ENCODE measurements at regions not wholly inside any gene's neighbourhood (a gene's known extent, or its start where the extent isn't known, plus 50 kb on each side); places are given as distances from the start of the nearest gene placed in this dataset.
"Not testable (repeated sequence)": the region's sequence is repeated elsewhere in the genome, so short reads cannot be mapped to it uniquely, and the experiment has no call there.

DNA sequence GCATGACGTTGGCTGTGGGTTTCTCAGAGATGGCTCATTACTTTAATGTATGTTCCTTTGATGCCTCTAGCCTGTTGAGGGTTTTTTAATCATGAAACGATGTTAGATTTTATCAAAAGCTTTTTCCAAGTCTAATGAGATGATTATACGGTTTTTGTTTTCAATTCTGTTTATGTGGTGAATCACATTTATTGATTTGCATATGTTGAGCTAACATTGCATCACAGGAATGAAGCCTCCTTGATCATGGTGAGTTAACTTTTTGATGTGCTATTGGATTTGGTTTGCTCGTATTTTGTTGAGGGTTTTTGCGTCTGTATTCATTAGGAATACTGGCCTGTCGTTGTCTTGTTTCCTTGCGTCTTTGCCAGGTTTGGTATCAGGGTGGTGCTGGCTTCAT is 52.3 kb upstream of the PTPN12 start:
- no peak for FAIRE-seq

DNA sequence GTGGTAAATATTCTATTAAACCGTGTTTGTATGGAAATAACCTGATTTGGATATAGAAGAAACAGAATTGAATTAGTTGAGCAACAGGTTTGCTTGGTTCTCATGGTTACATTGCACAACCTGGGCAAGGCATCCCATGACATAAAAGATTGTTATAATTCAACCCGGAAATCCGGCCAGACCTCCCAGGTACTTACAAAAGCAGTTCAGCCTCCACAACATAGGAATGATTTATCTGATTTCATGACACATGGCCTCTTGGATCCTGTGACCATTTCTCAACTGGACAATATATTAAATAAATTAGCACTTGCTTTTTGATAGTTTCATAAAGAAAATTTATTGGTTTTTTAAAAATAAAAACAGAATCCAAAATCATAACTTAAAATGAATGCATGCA is 55.1 kb upstream of the PTPN12 start:
- peak; percentile 33 for FAIRE-seq

DNA sequence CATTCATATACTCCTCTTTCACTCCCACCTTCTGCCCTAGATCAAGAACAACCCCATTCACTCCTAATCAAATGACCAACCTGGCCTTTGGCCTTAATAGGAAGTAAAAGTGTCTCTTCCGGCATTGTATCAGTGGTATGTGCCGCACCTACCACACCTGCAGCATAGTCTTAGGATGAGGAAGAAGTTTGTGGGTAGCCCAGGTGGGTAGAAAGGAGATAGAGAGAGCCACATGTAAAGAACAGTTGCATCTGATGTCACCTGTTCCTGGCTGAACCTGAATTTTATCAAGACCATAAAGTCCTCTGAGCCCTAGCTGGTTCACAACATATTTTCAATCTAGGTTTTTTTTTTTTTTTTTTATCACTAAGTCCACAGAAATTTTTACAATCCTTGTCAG is 55.5 kb upstream of the PTPN12 start:
- FAIRE-seq: no peak

DNA sequence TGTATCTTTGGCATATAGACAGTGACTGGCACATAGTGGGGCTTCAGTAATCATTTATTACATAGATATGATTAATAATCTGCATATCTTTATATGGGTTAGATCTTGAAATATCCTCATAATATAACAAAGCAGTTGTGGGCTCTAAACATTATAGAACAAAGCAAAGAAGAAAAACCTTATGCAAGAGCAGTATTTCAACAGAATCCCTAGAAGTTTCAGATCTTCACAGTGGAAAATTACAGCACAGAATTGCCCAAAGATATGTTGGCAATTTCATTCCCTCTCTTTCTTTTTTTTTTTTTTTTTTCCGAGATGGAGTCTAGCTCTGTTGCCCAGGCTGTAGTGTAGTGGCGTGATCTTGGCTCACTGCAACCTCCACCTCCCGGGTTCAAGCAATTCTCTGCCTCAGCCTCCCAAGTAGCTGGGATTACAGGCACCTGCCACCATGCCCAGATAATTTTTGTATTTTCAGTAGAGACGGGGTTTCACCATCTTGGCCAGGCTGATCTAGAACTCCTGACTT is 56.9 kb upstream of the PTPN12 start:
- not testable (repeated sequence) for FAIRE-seq

DNA sequence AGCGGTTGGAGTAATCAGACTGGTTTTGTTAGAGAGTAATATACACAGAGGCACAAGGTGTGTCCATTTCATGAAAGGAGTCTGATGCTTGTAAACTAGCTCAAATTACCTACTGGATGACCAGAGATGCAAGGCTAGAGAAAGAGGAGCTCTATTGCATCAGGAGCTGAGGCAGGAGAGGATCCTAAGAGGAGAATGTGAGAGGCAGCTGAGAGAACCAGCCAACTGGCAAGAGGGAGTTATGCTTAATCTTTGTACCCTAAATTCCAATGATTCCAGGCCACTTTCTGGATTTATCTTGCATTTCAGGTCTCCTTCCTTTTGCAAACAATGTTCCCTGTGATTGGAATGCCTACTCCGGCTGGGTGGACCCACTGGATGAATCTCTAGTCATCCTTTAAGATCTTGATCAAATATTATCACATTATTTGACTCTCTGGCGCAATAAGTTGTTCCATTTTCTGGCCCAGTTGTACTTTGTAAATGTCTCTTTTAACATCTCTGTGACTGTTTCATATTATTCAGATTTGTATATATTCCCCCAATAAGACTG is 57.5 kb upstream of the PTPN12 start:
- no peak for FAIRE-seq

DNA sequence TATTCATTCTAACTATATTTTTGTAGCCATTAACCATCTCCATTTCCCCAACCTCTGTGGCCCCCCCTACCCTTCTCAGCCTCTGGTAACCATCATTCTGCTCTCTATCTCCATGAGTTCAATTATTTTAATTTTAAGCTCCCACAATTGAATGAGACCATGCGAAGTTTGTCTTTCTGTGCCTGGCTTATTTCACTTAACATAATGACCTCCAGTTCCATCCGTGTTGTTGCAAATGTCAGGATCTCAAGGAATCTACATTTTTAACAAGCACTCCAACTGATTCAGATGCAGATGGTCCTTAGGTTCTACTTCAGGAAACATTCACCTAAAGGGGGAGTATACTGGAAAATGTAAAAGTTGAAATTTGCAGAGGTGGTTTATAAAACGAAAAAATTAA is 60.2 kb upstream of the PTPN12 start:
- FAIRE-seq: no peak

DNA sequence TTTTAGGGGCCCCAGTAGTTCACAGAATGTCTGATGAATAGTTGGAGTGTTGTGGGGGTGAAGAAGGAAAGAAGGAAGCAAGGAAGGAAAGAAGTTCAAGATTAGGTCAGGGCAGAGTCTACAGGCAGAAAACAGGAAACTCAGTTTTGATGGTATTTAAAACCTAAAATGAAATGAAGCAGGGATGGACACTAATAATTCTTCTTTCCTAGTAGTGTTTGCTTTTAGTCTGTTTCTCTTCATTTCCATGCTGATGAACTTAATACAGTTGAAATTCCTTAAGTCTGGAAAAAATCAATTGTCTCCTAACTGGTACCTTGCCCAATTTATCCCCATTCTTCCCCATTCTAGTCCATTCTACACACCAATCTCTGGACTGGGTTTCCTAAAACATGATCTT is 59.0 kb upstream of the GSAP start:
- FAIRE-seq: no peak

DNA sequence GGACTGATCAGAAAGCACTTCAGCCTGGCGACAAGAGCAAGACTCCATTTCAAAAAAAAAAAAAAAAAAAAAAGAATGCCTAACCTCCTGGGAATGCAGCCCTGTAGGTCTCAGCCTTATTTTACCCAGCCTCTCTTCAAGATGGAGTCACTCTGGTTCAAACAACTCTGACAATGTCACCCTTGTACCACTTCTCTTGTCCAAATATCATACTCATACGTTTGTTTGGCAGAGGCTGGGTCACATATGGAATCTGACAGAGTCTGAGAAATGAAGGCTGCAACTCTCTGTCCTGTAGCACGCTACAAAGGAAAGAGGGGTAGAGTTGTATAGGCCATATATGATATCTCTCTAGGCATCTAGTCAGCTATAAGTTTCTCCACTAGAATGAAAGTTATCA is 58.6 kb upstream of the GSAP start:
- FAIRE-seq: no peak

DNA sequence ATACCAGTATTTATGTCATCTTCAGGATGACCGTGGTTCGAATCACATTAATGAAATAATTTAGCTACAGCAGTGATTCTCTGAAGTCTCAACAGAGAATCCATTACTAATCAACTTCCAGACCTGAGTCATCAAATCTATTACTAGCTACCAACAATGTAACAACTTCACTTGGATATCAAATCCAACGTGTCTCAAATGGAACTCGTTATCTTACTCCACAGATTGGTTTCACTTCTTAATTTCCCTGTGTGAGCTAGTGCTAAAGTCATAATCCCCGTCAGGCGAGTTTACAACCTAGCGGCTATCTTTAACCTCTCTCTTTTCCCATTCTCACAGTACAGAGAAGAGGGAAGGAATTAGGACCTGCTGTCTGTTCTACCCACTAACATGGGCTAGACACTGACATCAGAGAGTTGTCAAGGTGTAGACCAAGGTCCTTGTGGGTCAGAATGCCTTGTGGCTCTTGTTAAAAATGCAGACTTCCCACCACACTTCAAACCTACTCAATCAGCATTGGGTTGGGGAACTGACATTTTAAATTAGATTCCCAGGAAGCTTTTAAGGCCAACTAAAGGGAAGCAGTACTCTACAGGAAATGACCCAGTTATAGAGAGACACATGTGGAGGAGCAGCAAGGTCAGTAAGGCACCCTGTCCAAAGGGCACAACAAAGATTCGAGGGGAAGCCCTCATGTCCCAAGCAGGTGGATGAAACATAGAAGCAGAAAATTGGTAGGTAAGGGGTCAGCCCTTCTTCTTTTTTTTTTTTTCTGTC is 57.3 kb upstream of the GSAP start:
- no peak for FAIRE-seq

DNA sequence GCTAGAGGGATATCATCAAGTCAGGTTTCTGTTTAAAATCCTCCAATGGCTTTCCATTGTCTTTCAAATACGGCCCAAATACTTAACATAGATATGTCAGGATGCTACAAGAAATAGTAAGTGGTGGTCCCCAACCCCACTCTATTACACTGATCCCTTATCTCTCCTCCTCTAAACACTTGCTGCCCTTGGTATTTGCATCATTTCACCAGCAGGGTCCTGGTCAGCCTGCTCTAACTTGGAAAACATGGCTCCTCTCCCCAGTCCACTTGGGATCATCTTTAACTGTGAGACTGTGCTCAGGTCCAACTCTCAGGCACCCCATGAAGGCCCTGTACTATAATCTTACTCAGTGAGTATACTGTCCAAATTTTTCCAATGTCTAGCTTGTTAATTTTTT is 53.8 kb upstream of the GSAP start:
- no peak for FAIRE-seq

DNA sequence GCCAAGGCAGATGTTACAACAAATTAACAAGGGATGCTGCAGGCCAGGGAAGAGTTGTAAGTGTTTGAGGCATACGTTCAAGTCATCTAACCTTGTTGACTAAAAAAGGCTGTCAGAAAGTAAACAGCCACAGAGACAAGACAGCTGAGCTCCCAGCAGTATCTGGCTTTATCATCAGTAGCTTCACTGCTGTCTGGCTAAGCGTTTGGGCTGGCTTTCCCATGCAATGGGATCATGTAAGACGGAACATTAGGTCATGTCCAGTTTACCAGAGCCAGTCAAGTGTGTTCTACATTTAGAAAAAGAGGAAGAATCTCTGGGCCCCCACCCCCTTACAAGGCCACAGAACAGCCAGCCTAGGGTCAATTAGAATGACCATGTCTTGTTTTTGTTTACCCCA is 51.3 kb upstream of the GSAP start:
- FAIRE-seq: no peak

DNA sequence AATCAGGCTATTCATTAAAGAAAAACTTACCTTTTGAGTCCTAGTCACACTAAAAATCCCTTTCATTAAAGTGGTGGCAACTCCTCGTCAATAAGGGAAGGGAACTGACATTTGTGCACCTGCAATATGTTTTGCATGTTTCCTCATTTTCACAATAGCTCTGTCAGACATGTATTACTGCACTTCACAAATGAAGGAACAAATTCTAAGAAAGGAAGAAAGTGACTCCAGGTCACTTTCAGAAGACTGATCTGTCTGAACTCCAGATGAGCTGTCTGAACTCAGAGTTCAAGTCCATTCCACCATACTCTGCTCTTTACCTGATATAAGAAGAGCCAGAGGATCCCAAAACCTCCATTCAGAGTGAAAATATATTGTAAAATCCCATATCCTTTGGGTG is 50.3 kb upstream of the GSAP start:
- FAIRE-seq: no peak
